HepG2 (cell line): ENCODE measurements at regions not wholly inside any gene's neighbourhood (a gene's known extent, or its start where the extent isn't known, plus 50 kb on each side); places are given as distances from the start of the nearest gene placed in this dataset.

Source experiments
- ATF2 ChIP-seq: sonication (generic); formaldehyde crosslinking; IDR thresholded peaks from 2 replicates; pipeline ENCODE4 v1.4.0; 2020; ENCODE audit warnings: missing genetic modification reagents
- IRX3 ChIP-seq: sonication (generic); formaldehyde crosslinking; IDR thresholded peaks from 2 replicates; pipeline ENCODE4 v1.8.1; 2023; ENCODE audit warnings: mild to moderate bottlenecking, low read depth, missing genetic modification reagents, borderline replicate concordance
- NFYB ChIP-seq: sonication (generic); formaldehyde crosslinking; IDR thresholded peaks from 2 replicates; pipeline ENCODE4 v1.4.0; 2020; ENCODE audit warnings: missing genetic modification reagents
- ZNF263 ChIP-seq: sonication (generic); formaldehyde crosslinking; IDR thresholded peaks from 2 replicates; pipeline ENCODE4 v1.4.0; 2020; ENCODE audit warnings: missing genetic modification reagents
- ZNF609 ChIP-seq: sonication (generic); formaldehyde crosslinking; IDR thresholded peaks from 2 replicates; pipeline ENCODE4 v1.4.0; 2020; ENCODE audit warnings: mild to moderate bottlenecking, missing genetic modification reagents, borderline replicate concordance
- ZNF652 ChIP-seq: IDR thresholded peaks from 2 replicates; pipeline ENCODE4 v1.6.1; 2016; ENCODE audit warnings: low read depth, borderline replicate concordance
- TF ChIP-seq, protein P1 (sequence below): sonication (generic); formaldehyde crosslinking; IDR thresholded peaks from 2 replicates; pipeline ENCODE4 v1.8.0; 2022; ENCODE audit warnings: mild to moderate bottlenecking, missing genetic modification reagents, moderate library complexity

DNA sequence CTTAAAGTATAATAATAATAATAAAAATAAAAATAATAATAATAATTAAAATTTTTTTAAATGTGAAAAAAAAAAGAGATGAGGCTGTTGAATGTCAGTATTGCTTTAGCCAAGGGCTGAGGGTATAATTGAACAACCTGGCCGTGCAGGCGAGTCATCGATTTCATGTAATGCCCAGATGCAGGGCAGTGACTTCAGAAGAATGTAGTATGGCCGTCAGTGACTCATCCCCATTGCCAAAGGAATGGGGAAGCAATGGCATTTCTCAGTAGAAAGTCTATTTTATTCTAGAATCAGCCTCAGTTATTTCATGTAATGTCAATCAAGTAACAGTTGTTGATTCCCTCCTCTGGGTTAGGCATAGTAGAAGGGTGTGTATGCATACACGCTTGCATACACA is 516.4 kb downstream of the GLRX3 start (continued):
- TF ChIP-seq ZNF609: no peak
- no peak for TF ChIP-seq NFYB (CRISPR knock-in tag)
- TF ChIP-seq IRX3 (CRISPR knock-in tag): no peak
- no peak for TF ChIP-seq ATF2 (CRISPR knock-in tag)
- TF ChIP-seq ZNF652 (CRISPR knock-in tag): no peak
- TF ChIP-seq, protein P1, sequence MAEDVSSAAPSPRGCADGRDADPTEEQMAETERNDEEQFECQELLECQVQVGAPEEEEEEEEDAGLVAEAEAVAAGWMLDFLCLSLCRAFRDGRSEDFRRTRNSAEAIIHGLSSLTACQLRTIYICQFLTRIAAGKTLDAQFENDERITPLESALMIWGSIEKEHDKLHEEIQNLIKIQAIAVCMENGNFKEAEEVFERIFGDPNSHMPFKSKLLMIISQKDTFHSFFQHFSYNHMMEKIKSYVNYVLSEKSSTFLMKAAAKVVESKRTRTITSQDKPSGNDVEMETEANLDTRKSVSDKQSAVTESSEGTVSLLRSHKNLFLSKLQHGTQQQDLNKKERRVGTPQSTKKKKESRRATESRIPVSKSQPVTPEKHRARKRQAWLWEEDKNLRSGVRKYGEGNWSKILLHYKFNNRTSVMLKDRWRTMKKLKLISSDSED (CRISPR knock-in tag): no peak
- TF ChIP-seq ZNF263 (CRISPR knock-in tag): no peak
- TF ChIP-seq, all 625 proteins: peak for 0
